Activated B cell treated with CpG ODN at 0.5 μM for 24 hours (primary cell): ENCODE measurements at regions not wholly inside any gene's neighbourhood (a gene's known extent, or its start where the extent isn't known, plus 50 kb on each side); places are given as distances from the start of the nearest gene placed in this dataset.

Experiments used
- ATAC-seq: fragments of 200-7000 bp; cut with Tn5 transposase; one replicate; pipeline ENCODE4 v1.10.0; 2021; ENCODE audit warnings: low read depth, mild to moderate bottlenecking, moderate library complexity
- CTCF ChIA-PET: fragments of 350-600 bp; sonication (Branson Sonifier 250); formaldehyde crosslinking; loops from one replicate; lab custom pipeline; 2021; ENCODE audit warnings: antibody characterized with exemption; lab: Charles Lee
- POLR2A ChIA-PET: fragments of 350-600 bp; sonication (Branson Sonifier 250); formaldehyde crosslinking; loops from one replicate; lab custom pipeline; 2021; ENCODE audit warnings: antibody characterized with exemption; lab: Charles Lee
- DNase-seq: peaks from one replicate; pipeline ENCODE4 v3.0.0; 2022
- H3K27ac Mint-ChIP-seq: one replicate; pipeline ENCODE4 v1.8.0; 2020; ENCODE audit warnings: mixed read lengths
- H3K27me3 Mint-ChIP-seq: one replicate; pipeline ENCODE4 v1.8.0; 2021; ENCODE audit warnings: mixed read lengths
- H3K36me3 Mint-ChIP-seq: one replicate; pipeline ENCODE4 v1.8.0; 2021; ENCODE audit warnings: low read depth, mixed read lengths
- H3K4me1 Mint-ChIP-seq: one replicate; pipeline ENCODE4 v1.8.0; 2021; ENCODE audit warnings: mixed read lengths
- H3K4me3 Mint-ChIP-seq: one replicate; pipeline ENCODE4 v1.8.0; 2020; ENCODE audit warnings: mild to moderate bottlenecking, mixed read lengths
- H3K9me3 Mint-ChIP-seq: one replicate; pipeline ENCODE4 v1.8.0; 2020; ENCODE audit warnings: mixed read lengths
- CTCF ChIP-seq: fragments of 200-600 bp; IDR thresholded peaks from one replicate; pipeline ENCODE4 v1.8.0; 2022; ENCODE audit warnings: antibody characterized with exemption, mild to moderate bottlenecking
- intact Hi-C: fragments of 100-400 bp; cut with micrococcal nuclease; formaldehyde crosslinking; loops from one replicate; pipeline ENCODE4 v1.15.1; 2024

DNA sequence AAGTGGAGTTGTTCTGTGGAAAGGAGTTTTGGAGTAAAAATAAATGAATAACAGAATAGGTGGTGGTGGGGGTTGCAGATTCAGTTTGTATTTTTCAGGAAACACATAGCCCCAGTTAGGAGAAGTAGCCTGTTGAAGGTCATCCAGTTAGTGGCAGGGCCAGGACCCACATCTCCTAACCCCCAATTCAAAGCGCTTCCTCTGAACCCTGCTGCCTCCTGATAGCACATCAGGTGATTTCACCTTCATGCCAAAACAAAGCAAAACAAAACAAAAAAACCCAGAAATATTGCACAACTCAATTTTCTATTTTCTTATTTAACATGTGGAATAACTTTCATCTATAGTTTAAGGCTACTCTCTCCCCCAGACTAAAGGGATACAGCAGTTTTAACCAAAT, 112.3 kb upstream of the UGP2 start:
- peaks cover 3% of the 10 kb centered on the region for H3K9me3 Mint-ChIP-seq

DNA sequence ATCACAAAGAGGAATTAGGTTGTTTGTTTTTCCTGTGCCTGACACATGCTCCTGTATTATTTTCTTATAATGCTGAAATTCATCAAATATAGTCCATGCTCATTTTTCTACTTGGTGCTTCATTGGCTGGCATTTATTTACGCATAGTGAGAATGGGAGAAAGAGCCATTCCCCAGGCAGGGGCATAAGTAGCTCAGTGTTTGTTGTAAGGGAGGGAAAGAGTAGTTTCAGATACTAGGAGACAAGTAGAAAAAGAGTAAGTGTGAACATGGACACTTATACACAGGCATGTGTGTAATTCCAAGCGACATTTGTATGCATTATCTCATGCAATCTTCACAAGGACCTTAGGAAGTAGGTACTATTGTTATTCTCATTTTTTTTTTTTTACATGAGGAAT, 111.9 kb upstream of the UGP2 start:
- DNase-seq, result no peak
- Mint-ChIP-seq H3K27me3 (no peaks in the 10 kb centered on the region), H3K9me3 (peaks cover 3% of the 10 kb centered on the region), H3K4me3 (no peak overlapping the region), H3K36me3 (no peaks in the 10 kb centered on the region), H3K4me1 (no peaks in the 10 kb centered on the region), H3K27ac (no peak overlapping the region)
- ChIA-PET CTCF (no interaction called here), POLR2A (no interaction called here)
- no peak for TF ChIP-seq CTCF
- intact Hi-C loops, result no loop called here
- no peak for ATAC-seq

More for the DNA sequence above, 112.3 kb upstream of the UGP2 start:
- intact Hi-C loops, result no loop called here
- no peak for DNase-seq
- TF ChIP-seq CTCF, result no peak
- no peak overlapping the region for H3K27ac Mint-ChIP-seq
- no peaks in the 10 kb centered on the region for H3K4me1 Mint-ChIP-seq
- ATAC-seq, result no peak
- ChIA-PET POLR2A (no interaction called here), CTCF (no interaction called here)
- H3K36me3 Mint-ChIP-seq, result no peaks in the 10 kb centered on the region
- no peaks in the 10 kb centered on the region for H3K27me3 Mint-ChIP-seq
- no peak overlapping the region for H3K4me3 Mint-ChIP-seq

GRCh38 chr2:63734510-63734909, 107.2 kb upstream of the UGP2 start:
- no peak for ATAC-seq
- Mint-ChIP-seq H3K4me1 (no peaks in the 10 kb centered on the region), H3K9me3 (no peaks in the 10 kb centered on the region), H3K27ac (no peak overlapping the region), H3K27me3 (no peaks in the 10 kb centered on the region), H3K4me3 (no peak overlapping the region), H3K36me3 (no peaks in the 10 kb centered on the region)
- POLR2A ChIA-PET, result no interaction called here
- DNase-seq, result no peak
- TF ChIP-seq CTCF, result no peak
- intact Hi-C loops, result no loop called here
- CTCF ChIA-PET, result no interaction called here

GRCh38 chr2:63735263-63735662, 106.4 kb upstream of the UGP2 start:
- Mint-ChIP-seq H3K36me3 (no peaks in the 10 kb centered on the region), H3K27me3 (no peaks in the 10 kb centered on the region), H3K9me3 (no peaks in the 10 kb centered on the region), H3K27ac (no peak overlapping the region), H3K4me1 (no peaks in the 10 kb centered on the region), H3K4me3 (no peak overlapping the region)
- no peak for ATAC-seq
- no peak for TF ChIP-seq CTCF
- intact Hi-C loops, result no loop called here
- POLR2A ChIA-PET, result interaction anchor here (0.6 kb wide), 1 partner anchor 1846 kb away, joined by 4 read pairs; no protein-coding TSS in a partner anchor
- DNase-seq, result no peak
- CTCF ChIA-PET, result no interaction called here

DNA sequence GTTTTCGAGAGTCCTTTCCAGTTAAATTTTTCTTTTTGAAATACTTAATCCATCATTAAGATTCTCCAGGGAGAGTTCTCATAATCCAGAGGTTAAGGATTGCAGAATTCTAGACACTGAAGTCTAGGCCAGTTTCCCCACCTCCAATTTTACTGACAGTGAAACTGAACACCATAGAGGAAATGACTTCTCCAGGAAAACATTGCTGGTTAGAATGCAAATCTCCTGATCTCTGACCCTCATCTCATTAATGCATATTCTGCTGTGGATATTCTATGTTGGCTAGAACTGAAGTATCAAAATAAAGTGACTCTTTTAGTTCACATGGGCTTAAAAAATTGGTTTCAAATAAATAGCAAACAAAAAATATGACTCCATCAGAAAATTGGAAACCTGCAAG, 105.8 kb upstream of the UGP2 start:
- Mint-ChIP-seq H3K9me3 (no peaks in the 10 kb centered on the region), H3K4me3 (no peak overlapping the region), H3K27me3 (no peaks in the 10 kb centered on the region), H3K4me1 (no peaks in the 10 kb centered on the region), H3K36me3 (no peaks in the 10 kb centered on the region), H3K27ac (no peak overlapping the region)
- TF ChIP-seq CTCF, result no peak
- POLR2A ChIA-PET, result no interaction called here
- intact Hi-C loops, result no loop called here
- no peak for ATAC-seq
- DNase-seq, result no peak
- CTCF ChIA-PET, result no interaction called here
